ENCODE measurements at regions not wholly inside any gene's neighbourhood (a gene's known extent, or its start where the extent isn't known, plus 50 kb on each side); places are given as distances from the start of the nearest gene placed in this dataset.

- DNase-seq (ENCODE audit: low read depth in 4 of 4, low spot score in 3 of 4) = no peak
Measured at GRCh38 chr13:50584856-50585580, 258.5 kb downstream of the DLEU7 start.

- no peak for DNase-seq (ENCODE audit: low read depth in 4 of 4, low spot score in 3 of 4)
Measured at GRCh38 chr13:50585674-50586413, 257.6 kb downstream of the DLEU7 start.

GRCh38 chr13:50586414-50587083 is 256.9 kb downstream of the DLEU7 start:
- DNase-seq (ENCODE audit: low read depth in 4 of 4, low spot score in 3 of 4) = no peak

GRCh38 chr13:50587115-50587514 is 256.4 kb downstream of the DLEU7 start:
- DNase-seq (ENCODE audit: low read depth in 4 of 4, low spot score in 3 of 4) = no peak

- DNase-seq (ENCODE audit: low read depth in 4 of 4, low spot score in 3 of 4) = no peak
Measured at GRCh38 chr13:50587645-50588373, 255.7 kb downstream of the DLEU7 start.

GRCh38 chr13:50588491-50589130 is 254.9 kb downstream of the DLEU7 start:
- no peak for DNase-seq (ENCODE audit: low read depth in 4 of 4, low spot score in 3 of 4)

GRCh38 chr13:50589139-50589538 is 254.4 kb downstream of the DLEU7 start:
- DNase-seq (ENCODE audit: low read depth in 4 of 4, low spot score in 3 of 4) = no peak

- no peak for DNase-seq (ENCODE audit: low read depth in 4 of 4, low spot score in 3 of 4)
Measured at GRCh38 chr13:50589651-50590054, 253.8 kb downstream of the DLEU7 start.

GRCh38 chr13:50592412-50593155 is 250.9 kb downstream of the DLEU7 start:
- no peak for DNase-seq (ENCODE audit: low read depth in 4 of 4, low spot score in 3 of 4)

- DNase-seq (ENCODE audit: low read depth in 4 of 4, low spot score in 3 of 4) = no peak
Measured at GRCh38 chr13:50593207-50593606, 250.3 kb downstream of the DLEU7 start.

- DNase-seq (ENCODE audit: low read depth in 4 of 4, low spot score in 3 of 4) = no peak
Measured at GRCh38 chr13:50594276-50595051, 249.0 kb downstream of the DLEU7 start.

- no peak for DNase-seq (ENCODE audit: low read depth in 4 of 4, low spot score in 3 of 4)
Measured at GRCh38 chr13:50595196-50595595, 248.3 kb downstream of the DLEU7 start.

GRCh38 chr13:50596156-50596555 is 247.3 kb downstream of the DLEU7 start:
- no peak for DNase-seq (ENCODE audit: low read depth in 4 of 4, low spot score in 3 of 4)

- DNase-seq (ENCODE audit: low read depth in 4 of 4, low spot score in 3 of 4) = no peak
Measured at GRCh38 chr13:50596776-50597203, 246.7 kb downstream of the DLEU7 start.

GRCh38 chr13:50598338-50598737 is 245.2 kb downstream of the DLEU7 start:
- DNase-seq (ENCODE audit: low read depth in 4 of 4, low spot score in 3 of 4) = no peak

- DNase-seq (ENCODE audit: low read depth in 4 of 4, low spot score in 3 of 4) = no peak
Measured at GRCh38 chr13:50599046-50599445, 244.4 kb downstream of the DLEU7 start.

GRCh38 chr13:50599927-50600326 is 243.6 kb downstream of the DLEU7 start:
- DNase-seq (ENCODE audit: low read depth in 4 of 4, low spot score in 3 of 4) = no peak

GRCh38 chr13:50608370-50608769 is 235.1 kb downstream of the DLEU7 start:
- DNase-seq (ENCODE audit: low read depth in 4 of 4, low spot score in 3 of 4) = no peak

- DNase-seq (ENCODE audit: low read depth in 4 of 4, low spot score in 3 of 4) = no peak
Measured at GRCh38 chr13:50609011-50609410, 234.5 kb downstream of the DLEU7 start.
